CD8-positive, alpha-beta memory T cell (primary cell): ENCODE measurements at regions not wholly inside any gene's neighbourhood (a gene's known extent, or its start where the extent isn't known, plus 50 kb on each side); places are given as distances from the start of the nearest gene placed in this dataset.

Experiments used
- CTCF ChIA-PET: fragments of 350-600 bp; sonication (Branson Sonifier 250); formaldehyde crosslinking; loops from one replicate; lab custom pipeline; 2021; ENCODE audit warnings: antibody characterized with exemption; lab: Charles Lee
- POLR2A ChIA-PET: fragments of 350-600 bp; sonication (Branson Sonifier 250); formaldehyde crosslinking; loops from one replicate; lab custom pipeline; 2021; ENCODE audit warnings: antibody characterized with exemption; lab: Charles Lee
- DNase-seq, 5 donors: peaks; one replicate each; pipeline versions ENCODE4 v3.0.0 to v3.0.0-alpha.2; 2020 to 2022; ENCODE audit warnings: mixed read lengths in 1 of 5
- H3K27ac ChIP-seq: one replicate; pipeline ENCODE4 v1.7.0; 2013; ENCODE audit warnings: low read depth, mild to moderate bottlenecking, low read length, moderate library complexity
- H3K27me3 ChIP-seq: 2 replicates; pipeline ENCODE4 v1.7.0; 2013; ENCODE audit warnings: low read length, mild to moderate bottlenecking; ENCODE audit not compliant: insufficient read depth, poor library complexity, severe bottlenecking
- H3K36me3 ChIP-seq: 2 replicates; pipeline ENCODE4 v1.7.0; 2013; ENCODE audit warnings: mild to moderate bottlenecking, low read length, moderate library complexity; ENCODE audit not compliant: insufficient read depth
- H3K4me1 ChIP-seq: 2 replicates; pipeline ENCODE4 v1.7.0; 2013; ENCODE audit warnings: mild to moderate bottlenecking, low read length, moderate library complexity; ENCODE audit not compliant: insufficient read depth
- H3K4me3 ChIP-seq: 2 replicates; pipeline ENCODE4 v1.7.0; 2013; ENCODE audit warnings: mild to moderate bottlenecking, low read length
- H3K9me3 ChIP-seq: 2 replicates; pipeline ENCODE4 v1.7.0; 2013; ENCODE audit warnings: mild to moderate bottlenecking, low read length
- H3K27ac Mint-ChIP-seq, 8 donors: one replicate each; pipeline ENCODE4 v1.8.0; 2020 to 2021; ENCODE audit warnings: mixed read lengths in 8 of 8, mild to moderate bottlenecking in 6 of 8, inconsistent platforms in 3 of 8, moderate library complexity in 3 of 8
- H3K27me3 Mint-ChIP-seq, 2 donors: one replicate each; pipeline ENCODE4 v1.8.0; 2020 to 2021; ENCODE audit warnings: mixed read lengths in 2 of 2, mild to moderate bottlenecking in 1 of 2, moderate library complexity in 1 of 2
- H3K36me3 Mint-ChIP-seq, 3 donors: one replicate each; pipeline ENCODE4 v1.8.0; 2020 to 2021; ENCODE audit warnings: mixed read lengths in 3 of 3, inconsistent platforms in 1 of 3, mild to moderate bottlenecking in 1 of 3
- H3K4me1 Mint-ChIP-seq, 3 donors: one replicate each; pipeline ENCODE4 v1.8.0; 2020 to 2021; ENCODE audit warnings: mixed read lengths in 3 of 3, inconsistent platforms in 1 of 3, mild to moderate bottlenecking in 1 of 3
- H3K4me3 Mint-ChIP-seq, 7 donors: one replicate each; pipeline ENCODE4 v1.8.0; 2020 to 2021; ENCODE audit warnings: mixed read lengths in 7 of 7, mild to moderate bottlenecking in 6 of 7, moderate library complexity in 4 of 7, inconsistent platforms in 2 of 7
- H3K9me3 Mint-ChIP-seq, 5 donors: one replicate each; pipeline ENCODE4 v1.8.0; 2020 to 2022; ENCODE audit warnings: mixed read lengths in 5 of 5, mild to moderate bottlenecking in 3 of 5, moderate library complexity in 2 of 5, inconsistent platforms in 1 of 5

DNA sequence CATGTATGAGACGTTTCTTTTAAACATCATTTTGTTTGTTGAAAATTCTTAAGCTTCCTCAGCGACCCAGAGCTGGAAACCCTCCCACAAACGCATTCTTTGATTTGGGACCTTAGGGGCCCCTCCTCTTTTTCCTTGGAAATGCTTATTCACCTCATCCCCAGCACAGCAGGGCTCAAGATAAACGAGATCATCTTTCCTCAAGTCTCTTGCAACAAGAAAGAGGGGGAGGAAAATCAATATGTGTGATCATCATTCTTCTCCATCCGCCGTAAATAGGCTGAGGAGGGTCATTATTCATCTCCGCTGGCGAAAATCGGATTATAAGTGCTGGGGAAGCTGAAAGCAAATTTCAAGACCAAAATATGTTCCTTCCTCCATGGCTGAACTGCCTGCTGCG lies 1415.2 kb downstream of the AACS start:
- ChIA-PET CTCF (no interaction called here), POLR2A (no interaction called here)
- no peaks in the 10 kb centered on the region for H3K36me3 ChIP-seq
- no peak overlapping the region for H3K4me3 ChIP-seq
- H3K27ac ChIP-seq = no peak overlapping the region
- no peak for DNase-seq
- Mint-ChIP-seq H3K9me3 (peaks cover 0 to 12% (median 3%) of the 10 kb centered on the region in 5 donors), H3K27ac (no peak overlapping the region), H3K36me3 (no peaks in the 10 kb centered on the region), H3K4me1 (no peaks in the 10 kb centered on the region), H3K27me3 (no peaks in the 10 kb centered on the region), H3K4me3 (no peak overlapping the region)
- H3K4me1 ChIP-seq = no peaks in the 10 kb centered on the region
- H3K27me3 ChIP-seq = no peaks in the 10 kb centered on the region
- no peaks in the 10 kb centered on the region for H3K9me3 ChIP-seq

DNA sequence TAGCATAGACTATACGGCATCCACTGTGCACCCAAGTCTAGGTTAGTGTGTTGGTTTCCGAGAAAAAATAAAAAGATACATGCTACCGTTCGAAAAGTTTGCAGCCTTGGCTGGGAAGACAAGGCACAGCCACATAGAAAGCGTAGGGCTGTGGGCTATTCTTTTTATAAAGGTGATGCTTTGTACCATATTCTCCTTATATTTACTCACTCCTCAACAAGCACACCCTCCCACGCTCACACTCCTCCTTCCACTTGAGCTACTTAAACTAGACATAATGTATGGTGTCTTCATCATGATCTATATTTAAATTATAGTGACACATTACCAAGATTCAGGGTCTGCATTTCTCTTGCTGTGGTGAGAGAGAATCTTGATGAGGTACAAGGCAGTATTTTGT lies 1416.5 kb downstream of the AACS start:
- Histone ChIP-seq H3K4me1 (no peaks in the 10 kb centered on the region), H3K27ac (no peak overlapping the region), H3K4me3 (no peak overlapping the region), H3K9me3 (no peaks in the 10 kb centered on the region), H3K27me3 (no peaks in the 10 kb centered on the region), H3K36me3 (no peaks in the 10 kb centered on the region)
- H3K27ac Mint-ChIP-seq = no peak overlapping the region
- H3K4me3 Mint-ChIP-seq = no peak overlapping the region
- no peaks in the 10 kb centered on the region for H3K36me3 Mint-ChIP-seq
- ChIA-PET CTCF (no interaction called here), POLR2A (no interaction called here)
- H3K4me1 Mint-ChIP-seq = no peaks in the 10 kb centered on the region
- H3K27me3 Mint-ChIP-seq = no peaks in the 10 kb centered on the region
- peaks cover 0 to 12% (median 1%) of the 10 kb centered on the region in 5 donors for H3K9me3 Mint-ChIP-seq
- no peak for DNase-seq

- H3K27me3 Mint-ChIP-seq = no peaks in the 10 kb centered on the region
- no peaks in the 10 kb centered on the region for H3K4me1 Mint-ChIP-seq
- ChIA-PET POLR2A (no interaction called here), CTCF (no interaction called here)
- H3K9me3 ChIP-seq = no peaks in the 10 kb centered on the region
- peaks cover 0 to 7% (median 1%) of the 10 kb centered on the region in 5 donors for H3K9me3 Mint-ChIP-seq
- no peaks in the 10 kb centered on the region for H3K36me3 ChIP-seq
- no peak overlapping the region for H3K27ac Mint-ChIP-seq
- no peaks in the 10 kb centered on the region for H3K27me3 ChIP-seq
- no peak overlapping the region for H3K27ac ChIP-seq
- no peak overlapping the region for H3K4me3 Mint-ChIP-seq
- no peaks in the 10 kb centered on the region for H3K36me3 Mint-ChIP-seq
- no peak overlapping the region for H3K4me3 ChIP-seq
- H3K4me1 ChIP-seq = no peaks in the 10 kb centered on the region
- no peak for DNase-seq
Observed at GRCh38 chr12:126482238-126482889, 1417.1 kb downstream of the AACS start.

DNA sequence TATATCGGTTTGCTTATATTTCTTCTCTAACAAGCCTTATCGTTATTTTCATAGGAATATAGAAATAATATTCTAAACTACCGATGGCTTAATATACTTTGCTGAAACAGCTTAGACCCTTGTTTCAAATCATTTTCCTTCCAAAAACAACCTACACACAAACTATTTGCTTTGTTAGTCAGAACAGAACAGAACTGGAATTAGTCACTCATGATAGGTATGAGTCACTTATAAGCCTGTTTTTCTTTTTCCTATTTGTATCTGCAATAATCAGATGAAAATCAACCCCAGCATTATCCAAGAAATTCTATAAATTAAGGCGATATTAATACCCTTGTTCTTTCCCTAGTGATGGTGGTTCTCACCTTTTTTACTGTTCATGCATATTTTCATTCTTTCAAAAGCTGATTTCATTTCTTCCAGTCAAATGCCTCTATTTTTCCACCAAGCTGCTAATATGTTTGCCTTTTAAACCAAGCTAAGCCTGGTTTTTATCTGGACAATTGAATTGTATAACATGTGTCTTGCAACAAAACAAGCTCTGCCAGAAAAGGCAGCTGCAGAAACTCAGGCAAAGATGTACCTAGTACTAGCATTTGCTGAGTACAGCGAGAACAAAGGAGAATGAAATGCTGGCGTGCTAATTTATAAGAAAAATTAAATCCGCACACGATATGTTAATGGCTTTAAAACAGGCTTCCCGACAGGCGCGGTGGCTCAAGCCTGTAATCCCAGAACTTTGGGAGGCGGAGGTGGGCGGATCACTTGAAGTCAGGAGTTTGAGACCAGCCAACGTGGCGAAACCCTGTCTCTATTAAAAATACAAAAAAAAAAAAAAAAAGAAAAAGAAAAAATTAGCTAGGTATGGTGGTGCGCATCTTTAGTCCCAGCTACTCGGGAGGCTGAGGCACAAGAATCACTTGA lies 1418.2 kb downstream of the AACS start:
- ChIA-PET CTCF (no interaction called here), POLR2A (no interaction called here)
- peaks cover under 1 to 7% (median 1%) of the 10 kb centered on the region in 5 donors for H3K9me3 Mint-ChIP-seq
- H3K27me3 Mint-ChIP-seq = peaks cover 0 to 3% of the 10 kb centered on the region in 2 donors
- H3K36me3 ChIP-seq = no peaks in the 10 kb centered on the region
- no peaks in the 10 kb centered on the region for H3K27me3 ChIP-seq
- no peak for DNase-seq
- no peak overlapping the region for H3K27ac Mint-ChIP-seq
- H3K36me3 Mint-ChIP-seq = no peaks in the 10 kb centered on the region
- H3K27ac ChIP-seq = no peak overlapping the region
- H3K9me3 ChIP-seq = no peaks in the 10 kb centered on the region
- no peak overlapping the region for H3K4me3 ChIP-seq
- H3K4me3 Mint-ChIP-seq = no peak overlapping the region
- no peaks in the 10 kb centered on the region for H3K4me1 Mint-ChIP-seq
- H3K4me1 ChIP-seq = no peaks in the 10 kb centered on the region

- Mint-ChIP-seq H3K27ac (no peak overlapping the region), H3K9me3 (peaks cover 5 to 13% (median 10%) of the 10 kb centered on the region in 5 donors), H3K4me3 (no peak overlapping the region), H3K4me1 (no peaks in the 10 kb centered on the region), H3K36me3 (no peaks in the 10 kb centered on the region), H3K27me3 (peaks cover 0 to 4% of the 10 kb centered on the region in 2 donors)
- ChIA-PET POLR2A (no interaction called here), CTCF (no interaction called here)
- H3K4me3 ChIP-seq = no peak overlapping the region
- H3K27ac ChIP-seq = no peak overlapping the region
- no peaks in the 10 kb centered on the region for H3K27me3 ChIP-seq
- DNase-seq = no peak
- H3K4me1 ChIP-seq = no peaks in the 10 kb centered on the region
- no peaks in the 10 kb centered on the region for H3K9me3 ChIP-seq
- H3K36me3 ChIP-seq = no peaks in the 10 kb centered on the region
Observed at GRCh38 chr12:126487431-126487980, 1422.3 kb downstream of the AACS start.

GRCh38 chr12:126488806-126489205 lies 1423.6 kb downstream of the AACS start:
- Mint-ChIP-seq H3K36me3 (no peaks in the 10 kb centered on the region), H3K27me3 (peaks cover 0 to 6% of the 10 kb centered on the region in 2 donors), H3K4me3 (no peak overlapping the region), H3K4me1 (no peaks in the 10 kb centered on the region), H3K27ac (no peak overlapping the region), H3K9me3 (peaks cover 5 to 13% (median 9%) of the 10 kb centered on the region in 5 donors)
- Histone ChIP-seq H3K27ac (no peak overlapping the region), H3K36me3 (no peaks in the 10 kb centered on the region), H3K4me1 (no peaks in the 10 kb centered on the region), H3K9me3 (no peaks in the 10 kb centered on the region), H3K27me3 (no peaks in the 10 kb centered on the region), H3K4me3 (no peak overlapping the region)
- CTCF ChIA-PET = no interaction called here
- POLR2A ChIA-PET = no interaction called here
- no peak for DNase-seq

DNA sequence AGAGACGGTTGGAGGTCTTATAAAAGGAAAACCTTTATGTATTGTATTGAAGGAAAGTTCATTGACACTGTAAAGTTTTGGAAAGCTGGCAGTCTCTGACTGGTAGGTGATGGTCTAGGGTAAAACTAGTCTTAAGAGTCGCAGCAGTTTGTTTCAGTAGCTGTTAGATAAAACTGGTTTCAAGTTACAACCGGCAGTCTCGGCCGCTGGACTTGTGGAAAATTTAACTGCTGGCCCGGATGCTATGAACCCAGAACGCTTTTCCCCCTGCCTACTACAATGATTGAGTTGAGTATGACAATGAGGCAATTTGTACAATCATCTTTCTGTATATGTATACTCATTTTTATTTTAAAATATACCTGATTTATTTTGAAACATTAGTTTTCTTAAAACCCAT lies 1426.9 kb downstream of the AACS start:
- no peak for DNase-seq
- H3K4me1 ChIP-seq = no peaks in the 10 kb centered on the region
- no peaks in the 10 kb centered on the region for H3K27me3 ChIP-seq
- H3K36me3 ChIP-seq = no peaks in the 10 kb centered on the region
- POLR2A ChIA-PET = no interaction called here
- H3K27ac ChIP-seq = no peak overlapping the region
- no peaks in the 10 kb centered on the region for H3K4me1 Mint-ChIP-seq
- CTCF ChIA-PET = no interaction called here
- H3K4me3 ChIP-seq = no peak overlapping the region
- H3K36me3 Mint-ChIP-seq = no peaks in the 10 kb centered on the region
- H3K9me3 Mint-ChIP-seq = peaks cover 4 to 13% (median 9%) of the 10 kb centered on the region in 5 donors
- no peak overlapping the region for H3K27ac Mint-ChIP-seq
- H3K4me3 Mint-ChIP-seq = no peak overlapping the region
- no peaks in the 10 kb centered on the region for H3K9me3 ChIP-seq
- H3K27me3 Mint-ChIP-seq = peaks cover 0 to 6% of the 10 kb centered on the region in 2 donors
